HCT116 (cell line): ENCODE measurements at regions not wholly inside any gene's neighbourhood (a gene's known extent, or its start where the extent isn't known, plus 50 kb on each side); places are given as distances from the start of the nearest gene placed in this dataset.
A peak's percentile ranks its signal among the peaks of the same experiment; 100 is the strongest.

Source experiments
- ATAC-seq: fragments of 200-7000 bp; cut with Tn5 transposase; 2 replicates; pipeline ENCODE4 v1.9.1; 2020; ENCODE audit warnings: mild to moderate bottlenecking, moderate library complexity
- BruUV-seq: library from RNA; stranded (reverse); fragments of 400-500 nt; replicated peaks from 2 replicates; lab custom pipeline; 2021; lab: Mats Ljungman, UMichigan
- CTCF ChIA-PET: fragments of 300-600 bp; sonication (Branson Sonifier 250); formaldehyde crosslinking; loops from one replicate; lab custom pipeline; 2021; ENCODE audit warnings: antibody characterized with exemption; lab: Charles Lee
- POLR2A ChIA-PET: fragments of 300-600, 350-600 bp; sonication (Branson Sonifier 250); formaldehyde crosslinking; loops from one replicate; lab custom pipeline; 2021; ENCODE audit warnings: antibody characterized with exemption; lab: Charles Lee
- RAD21 ChIA-PET, 2 experiments: fragments of 300-600 bp; sonication (Branson Sonifier 250); formaldehyde crosslinking; loops; one replicate each; lab custom pipeline; 2023; ENCODE audit warnings: low total read pairs in 2 of 2; ENCODE audit not compliant: uncharacterized antibody in 2 of 2, unreplicated experiment in 2 of 2, low non-redundant PET in 1 of 2; lab: Charles Lee
- DNase-seq: peaks from one replicate; pipeline ENCODE4 v3.0.0-alpha.2; 2010; ENCODE audit warnings: low read depth, low spot score
- H2AFZ ChIP-seq: fragments of 200-600 bp; shearing (Covaris generic), sonication (generic); 2 replicates; pipeline ENCODE4 v1.6.1; 2017; ENCODE audit warnings: low read depth, mixed run types, mixed read lengths, antibody characterized with exemption, low read length; ENCODE audit not compliant: poor library complexity, severe bottlenecking
- H3K27ac ChIP-seq: 2 replicates; pipeline ENCODE4 v1.5.1; 2012; ENCODE audit warnings: low read depth, low read length
- H3K27me3 ChIP-seq: fragments of 200-600 bp; sonication (generic); 2 replicates; pipeline ENCODE4 v1.6.1; 2016; ENCODE audit warnings: mixed run types, low read length, mixed read lengths; ENCODE audit not compliant: insufficient read depth
- H3K36me3 ChIP-seq, 2 experiments: fragments of 200-500 bp in 1 of 2; fragments of 200-600 bp in 1 of 2; sonication (Bioruptor generic) in 1 of 2; sonication (generic) in 1 of 2; 2 replicates each; pipeline versions ENCODE4 v1.5.1 to v1.6.1; 2014 to 2016; ENCODE audit warnings: low read length in 2 of 2, inconsistent platforms in 1 of 2, mixed read lengths in 1 of 2, mixed run types in 1 of 2; ENCODE audit not compliant: insufficient read depth in 2 of 2, control insufficient read depth in 1 of 2
- H3K4me1 ChIP-seq, 2 experiments: fragments of 200-600 bp in 1 of 2; sonication (generic) in 1 of 2; 2 replicates each; pipeline versions ENCODE4 v1.5.1 to v1.6.1; 2012 to 2017; ENCODE audit warnings: low read length in 2 of 2, inconsistent platforms in 1 of 2, mild to moderate bottlenecking in 1 of 2, mixed read lengths in 1 of 2, mixed run types in 1 of 2, moderate library complexity in 1 of 2; ENCODE audit not compliant: insufficient read depth in 2 of 2, control insufficient read depth in 1 of 2
- H3K4me2 ChIP-seq: fragments of 200-600 bp; sonication (generic); 2 replicates; pipeline ENCODE4 v1.6.1; 2017; ENCODE audit warnings: mixed run types, low read length, mixed read lengths
- H3K4me3 ChIP-seq, 2 experiments: fragments of 200-600 bp in 1 of 2; sonication (generic) in 1 of 2; replicated peaks in 1 of 2; 2 replicates each; pipeline ENCODE4 v1.5.1; 2011 to 2016; ENCODE audit warnings: low read length in 2 of 2, control low read depth in 1 of 2, low read depth in 1 of 2, mild to moderate bottlenecking in 1 of 2, mixed read lengths in 1 of 2, mixed run types in 1 of 2
- H3K79me2 ChIP-seq: fragments of 200-600 bp; sonication (generic); 2 replicates; pipeline ENCODE4 v1.6.1; 2017; ENCODE audit warnings: mild to moderate bottlenecking, mixed run types, low read length, moderate library complexity, mixed read lengths; ENCODE audit not compliant: insufficient read depth
- H3K9ac ChIP-seq: fragments of 200-600 bp; sonication (generic); 2 replicates; pipeline ENCODE4 v1.6.1; 2016; ENCODE audit warnings: low read length, mixed read lengths
- H3K9me2 ChIP-seq: fragments of 200-600 bp; sonication (generic), shearing (Covaris generic); 2 replicates; pipeline ENCODE4 v1.6.1; 2017; ENCODE audit warnings: mixed run types, mild to moderate bottlenecking, moderate library complexity; ENCODE audit not compliant: insufficient read depth
- H3K9me3 ChIP-seq, 2 experiments: fragments of 200-500 bp in 1 of 2; fragments of 200-600 bp in 1 of 2; sonication (Bioruptor generic) in 1 of 2; sonication (generic) in 1 of 2; 2 replicates each; pipeline ENCODE4 v1.6.1; 2014 to 2017; ENCODE audit warnings: low read length in 2 of 2, mixed read lengths in 2 of 2, inconsistent platforms in 1 of 2, low read depth in 1 of 2, mild to moderate bottlenecking in 1 of 2, mixed run types in 1 of 2, moderate library complexity in 1 of 2; ENCODE audit not compliant: control insufficient read depth in 1 of 2, insufficient read depth in 1 of 2
- H4K20me1 ChIP-seq: fragments of 200-600 bp; sonication (generic), shearing (Covaris generic); 2 replicates; pipeline ENCODE4 v1.6.1; 2017; ENCODE audit warnings: mixed run types, mild to moderate bottlenecking, moderate library complexity; ENCODE audit not compliant: insufficient read depth
- CEBPB ChIP-seq: IDR thresholded peaks from 2 replicates; pipeline ENCODE4 v1.6.1; 2012; ENCODE audit warnings: low read depth
- CTCF ChIP-seq, 3 experiments: fragments of 200-600 bp in 1 of 3; sonication (generic) in 1 of 3; IDR thresholded peaks in 2 of 3; conservative IDR thresholded peaks in 1 of 3; 2 replicates each; pipeline ENCODE4 v1.5.1; 2012 to 2017; ENCODE audit warnings: low read depth in 2 of 3, low read length in 2 of 3, antibody characterized with exemption in 1 of 3, borderline replicate concordance in 1 of 3, control low read depth in 1 of 3, mild to moderate bottlenecking in 1 of 3, mixed read lengths in 1 of 3, mixed run types in 1 of 3, moderate library complexity in 1 of 3; ENCODE audit not compliant: insufficient read depth in 1 of 3
- EZH2 ChIP-seq: fragments of 200-600 bp; sonication (generic); IDR thresholded peaks from 2 replicates; pipeline ENCODE4 v1.6.1; 2017; ENCODE audit warnings: antibody characterized with exemption, mixed run types
- FOSL1 ChIP-seq: IDR thresholded peaks from 2 replicates; pipeline ENCODE4 v1.6.1; 2012; ENCODE audit warnings: low read depth
- JUND ChIP-seq: IDR thresholded peaks from 2 replicates; pipeline ENCODE4 v1.6.1; 2012
- RAD21 ChIP-seq: IDR thresholded peaks from 2 replicates; pipeline ENCODE4 v1.6.1; 2012; ENCODE audit warnings: low read depth, mild to moderate bottlenecking
- REST ChIP-seq: IDR thresholded peaks from 2 replicates; pipeline ENCODE4 v1.6.1; 2012; ENCODE audit warnings: low read depth
- SIN3A ChIP-seq: IDR thresholded peaks from 2 replicates; pipeline ENCODE4 v1.6.1; 2012; ENCODE audit warnings: low read depth
- TCF7L2 ChIP-seq: IDR thresholded peaks from 2 replicates; pipeline ENCODE4 v1.7.0; 2011; ENCODE audit warnings: borderline replicate concordance, inconsistent platforms; ENCODE audit not compliant: insufficient read depth, insufficient read length; ENCODE audit errors: extremely low read depth
- ZBTB33 ChIP-seq: IDR thresholded peaks from 2 replicates; pipeline ENCODE4 v1.6.1; 2011; ENCODE audit warnings: mild to moderate bottlenecking, low read length, moderate library complexity; ENCODE audit not compliant: insufficient replicate concordance; ENCODE audit errors: extremely low read depth
- intact Hi-C: fragments of 100-400 bp; cut with micrococcal nuclease; formaldehyde crosslinking; loops from 2 replicates; pipeline ENCODE4 v1.10.0; 2022

GRCh38 chr6:7048894-7049293, 58.9 kb upstream of the RREB1 start:
- H3K4me1 ChIP-seq, result peaks cover 0 to 12% of the 10 kb centered on the region in 2 experiments; a peak in 1 of 4 replicates
- H4K20me1 ChIP-seq, result no peaks in the 10 kb centered on the region
- H3K9ac ChIP-seq, result no peak overlapping the region
- TF ChIP-seq REST (no peak), FOSL1 (no peak)
- intact Hi-C loops, result no loop called here
- H3K79me2 ChIP-seq, result no peaks in the 10 kb centered on the region
- ChIA-PET CTCF (no interaction called here), RAD21 (interaction anchor here in 1 of 2 experiments (0.7 kb wide), 1 partner anchor 287 kb away, joined by 3 read pairs; no protein-coding TSS in a partner anchor), POLR2A (interaction anchor here (3.3 kb wide), 1 partner anchor 10 kb away, joined by 13 read pairs; no protein-coding TSS in a partner anchor)
- H3K4me3 ChIP-seq, result no peak overlapping the region
- DNase-seq, result no peak
- no peak overlapping the region for H3K4me2 ChIP-seq
- no peak overlapping the region for H2AFZ ChIP-seq
- no peak overlapping the region for H3K27ac ChIP-seq
- no peak for ATAC-seq
- BruUV-seq, result no TSS peak
- H3K9me2 ChIP-seq, result no peaks in the 10 kb centered on the region
- H3K27me3 ChIP-seq, result no peaks in the 10 kb centered on the region
- no peaks in the 10 kb centered on the region for H3K9me3 ChIP-seq
- H3K36me3 ChIP-seq, result no peaks in the 10 kb centered on the region

GRCh38 chr6:7050004-7050403, 57.8 kb upstream of the RREB1 start:
- Histone ChIP-seq H3K4me3 (no peak overlapping the region), H3K4me1 (peaks cover 0 to 12% of the 10 kb centered on the region in 2 experiments; a peak in 1 of 4 replicates), H3K27ac (no peak overlapping the region), H2AFZ (peak overlapping the region; percentile 66), H3K27me3 (no peaks in the 10 kb centered on the region), H3K9ac (no peak overlapping the region), H4K20me1 (no peaks in the 10 kb centered on the region), H3K36me3 (no peaks in the 10 kb centered on the region), H3K9me2 (no peaks in the 10 kb centered on the region), H3K4me2 (no peak overlapping the region), H3K79me2 (no peaks in the 10 kb centered on the region), H3K9me3 (no peaks in the 10 kb centered on the region)
- intact Hi-C loops, result no loop called here
- TF ChIP-seq TCF7L2 (no peak), ZBTB33 (no peak), JUND (no peak), EZH2 (no peak), CEBPB (no peak), CTCF (IDR thresholded peaks at IDR 0.05 in 2 of 3, conservative IDR thresholded peaks at IDR 0.05 in 1 of 3; ENCODE audit: borderline replicate concordance in 1 of 3, insufficient read depth in 1 of 3, low read depth in 2 of 3, low read length in 2 of 3) (no peak), SIN3A (no peak), RAD21 (no peak)
- no peak for ATAC-seq
- ChIA-PET RAD21 (no interaction called here), CTCF (no interaction called here), POLR2A (no interaction called here)
- BruUV-seq, result no TSS peak
- DNase-seq, result no peak
